EH (cell line): ENCODE measurements at regions not wholly inside any gene's neighbourhood (a gene's known extent, or its start where the extent isn't known, plus 50 kb on each side); places are given as distances from the start of the nearest gene placed in this dataset.
"Not testable (repeated sequence)": the region's sequence is repeated elsewhere in the genome, so short reads cannot be mapped to it uniquely, and the experiment has no call there.

Source experiments
- DNase-seq: peaks from one replicate; pipeline ENCODE4 v3.0.0-alpha.2; 2015; ENCODE audit warnings: low read depth

- no peak for DNase-seq
Observed at GRCh38 chr12:19909418-19909817, 458.9 kb upstream of the PDE3A start.

- peak; percentile 77 for DNase-seq
Observed at GRCh38 chr12:19910681-19911080, 457.7 kb upstream of the PDE3A start.

GRCh38 chr12:19912991-19913390, 455.3 kb upstream of the PDE3A start:
- no peak for DNase-seq

- peak; percentile 60 for DNase-seq
Observed at GRCh38 chr12:19915392-19916195, 452.7 kb upstream of the PDE3A start.

- DNase-seq: no peak
Observed at GRCh38 chr12:19916196-19916753, 452.1 kb upstream of the PDE3A start.

- DNase-seq: no peak
Observed at GRCh38 chr12:19916974-19917373, 451.4 kb upstream of the PDE3A start.

GRCh38 chr12:19921716-19922115, 446.6 kb upstream of the PDE3A start:
- DNase-seq: not testable (repeated sequence)

GRCh38 chr12:19922717-19923116, 445.6 kb upstream of the PDE3A start:
- DNase-seq: no peak

GRCh38 chr12:19924360-19924759, 444.0 kb upstream of the PDE3A start:
- DNase-seq: no peak

GRCh38 chr12:19925841-19926240, 442.5 kb upstream of the PDE3A start:
- DNase-seq: no peak

GRCh38 chr12:19926266-19926665, 442.1 kb upstream of the PDE3A start:
- DNase-seq: no peak

- no peak for DNase-seq
Observed at GRCh38 chr12:19927661-19928060, 440.7 kb upstream of the PDE3A start.

- no peak for DNase-seq
Observed at GRCh38 chr12:19932413-19932812, 435.9 kb upstream of the PDE3A start.

GRCh38 chr12:19933924-19934323, 434.4 kb upstream of the PDE3A start:
- no peak for DNase-seq

- no peak for DNase-seq
Observed at GRCh38 chr12:19937161-19937560, 431.2 kb upstream of the PDE3A start.

- no peak for DNase-seq
Observed at GRCh38 chr12:19938031-19938430, 430.3 kb upstream of the PDE3A start.

GRCh38 chr12:19938491-19938890, 429.8 kb upstream of the PDE3A start:
- no peak for DNase-seq

GRCh38 chr12:19940267-19940666, 428.1 kb upstream of the PDE3A start:
- no peak for DNase-seq

GRCh38 chr12:19941096-19941495, 427.2 kb upstream of the PDE3A start:
- no peak for DNase-seq

GRCh38 chr12:19945559-19946435, 422.5 kb upstream of the PDE3A start:
- peak; percentile 88 for DNase-seq

GRCh38 chr12:19946550-19946949, 421.8 kb upstream of the PDE3A start:
- peak; percentile 99 for DNase-seq

- no peak for DNase-seq
Observed at GRCh38 chr12:19947344-19947743, 421.0 kb upstream of the PDE3A start.

- DNase-seq: no peak
Observed at GRCh38 chr12:19951664-19952063, 416.7 kb upstream of the PDE3A start.
